ENCODE measurements at regions not wholly inside any gene's neighbourhood (a gene's known extent, or its start where the extent isn't known, plus 50 kb on each side); places are given as distances from the start of the nearest gene placed in this dataset.
"Not testable (repeated sequence)": the region's sequence is repeated elsewhere in the genome, so short reads cannot be mapped to it uniquely, and the experiment has no call there.

GRCh38 chr10:2210088-2210487 is 472.8 kb upstream of the ADARB2 start:
- DNase-seq (ENCODE audit: low read depth in 2 of 2, low spot score in 1 of 2), result no peak

- no peak for DNase-seq (ENCODE audit: low read depth in 2 of 2, low spot score in 1 of 2)
Observed at GRCh38 chr10:2208106-2208505, 470.8 kb upstream of the ADARB2 start.

GRCh38 chr10:2207246-2207922 is 470.1 kb upstream of the ADARB2 start:
- DNase-seq (ENCODE audit: low read depth in 2 of 2, low spot score in 1 of 2), result no peak

GRCh38 chr10:2205406-2205805 is 468.1 kb upstream of the ADARB2 start:
- DNase-seq (ENCODE audit: low read depth in 2 of 2, low spot score in 1 of 2), result no peak

- DNase-seq (ENCODE audit: low read depth in 2 of 2, low spot score in 1 of 2), result no peak
Observed at GRCh38 chr10:2202401-2202800, 465.1 kb upstream of the ADARB2 start.

GRCh38 chr10:2201534-2202099 is 464.3 kb upstream of the ADARB2 start:
- no peak for DNase-seq (ENCODE audit: low read depth in 2 of 2, low spot score in 1 of 2)

GRCh38 chr10:2197663-2198062 is 460.3 kb upstream of the ADARB2 start:
- DNase-seq (ENCODE audit: low read depth in 2 of 2, low spot score in 1 of 2), result no peak

GRCh38 chr10:2196272-2196671 is 458.9 kb upstream of the ADARB2 start:
- DNase-seq (ENCODE audit: low read depth in 2 of 2, low spot score in 1 of 2), result no peak

- DNase-seq (ENCODE audit: low read depth in 2 of 2, low spot score in 1 of 2), result not testable (repeated sequence)
Observed at GRCh38 chr10:2189356-2189755, 452.0 kb upstream of the ADARB2 start.

GRCh38 chr10:2188371-2188770 is 451.0 kb upstream of the ADARB2 start:
- no peak for DNase-seq (ENCODE audit: low read depth in 2 of 2, low spot score in 1 of 2)

- DNase-seq (ENCODE audit: low read depth in 2 of 2, low spot score in 1 of 2), result no peak
Observed at GRCh38 chr10:2173327-2173726, 436.0 kb upstream of the ADARB2 start.

GRCh38 chr10:2165771-2166460 is 428.6 kb upstream of the ADARB2 start:
- DNase-seq (ENCODE audit: low read depth in 2 of 2, low spot score in 1 of 2), result no peak

GRCh38 chr10:2150288-2150687 is 413.0 kb upstream of the ADARB2 start:
- no peak for DNase-seq (ENCODE audit: low read depth in 2 of 2, low spot score in 1 of 2)

GRCh38 chr10:2145926-2146478 is 408.7 kb upstream of the ADARB2 start:
- no peak for DNase-seq (ENCODE audit: low read depth in 2 of 2, low spot score in 1 of 2)

- no peak for DNase-seq (ENCODE audit: low read depth in 2 of 2, low spot score in 1 of 2)
Observed at GRCh38 chr10:2145491-2145890, 408.2 kb upstream of the ADARB2 start.

- DNase-seq (ENCODE audit: low read depth in 2 of 2, low spot score in 1 of 2), result no peak
Observed at GRCh38 chr10:2144584-2144983, 407.3 kb upstream of the ADARB2 start.

GRCh38 chr10:2143213-2143835 is 406.0 kb upstream of the ADARB2 start:
- DNase-seq (ENCODE audit: low read depth in 2 of 2, low spot score in 1 of 2), result no peak

GRCh38 chr10:2139746-2140145 is 402.4 kb upstream of the ADARB2 start:
- DNase-seq (ENCODE audit: low read depth in 2 of 2, low spot score in 1 of 2), result no peak

GRCh38 chr10:2137549-2138174 is 400.3 kb upstream of the ADARB2 start:
- no peak for DNase-seq (ENCODE audit: low read depth in 2 of 2, low spot score in 1 of 2)

GRCh38 chr10:2130705-2131305 is 393.5 kb upstream of the ADARB2 start:
- DNase-seq (ENCODE audit: low read depth in 2 of 2, low spot score in 1 of 2), result no peak

GRCh38 chr10:2128991-2129390 is 391.7 kb upstream of the ADARB2 start:
- DNase-seq (ENCODE audit: low read depth in 2 of 2, low spot score in 1 of 2), result no peak
